Choroid plexus epithelial cell (primary cell): ENCODE measurements at regions not wholly inside any gene's neighbourhood (a gene's known extent, or its start where the extent isn't known, plus 50 kb on each side); places are given as distances from the start of the nearest gene placed in this dataset.

Experiments used
- DNase-seq: peaks from one replicate; pipeline ENCODE4 v3.0.0-alpha.2; 2010; ENCODE audit warnings: low read depth
- H3K4me3 ChIP-seq: 2 replicates; pipeline ENCODE4 v1.5.1; 2011; ENCODE audit warnings: low read depth, mild to moderate bottlenecking, control low read depth, low read length, moderate library complexity
- TF ChIP-seq, protein P1 (sequence below): conservative IDR thresholded peaks from 2 replicates; pipeline ENCODE4 v1.5.1; 2011; ENCODE audit warnings: low read depth, mild to moderate bottlenecking, control low read depth, inconsistent platforms, low read length, moderate library complexity

DNA sequence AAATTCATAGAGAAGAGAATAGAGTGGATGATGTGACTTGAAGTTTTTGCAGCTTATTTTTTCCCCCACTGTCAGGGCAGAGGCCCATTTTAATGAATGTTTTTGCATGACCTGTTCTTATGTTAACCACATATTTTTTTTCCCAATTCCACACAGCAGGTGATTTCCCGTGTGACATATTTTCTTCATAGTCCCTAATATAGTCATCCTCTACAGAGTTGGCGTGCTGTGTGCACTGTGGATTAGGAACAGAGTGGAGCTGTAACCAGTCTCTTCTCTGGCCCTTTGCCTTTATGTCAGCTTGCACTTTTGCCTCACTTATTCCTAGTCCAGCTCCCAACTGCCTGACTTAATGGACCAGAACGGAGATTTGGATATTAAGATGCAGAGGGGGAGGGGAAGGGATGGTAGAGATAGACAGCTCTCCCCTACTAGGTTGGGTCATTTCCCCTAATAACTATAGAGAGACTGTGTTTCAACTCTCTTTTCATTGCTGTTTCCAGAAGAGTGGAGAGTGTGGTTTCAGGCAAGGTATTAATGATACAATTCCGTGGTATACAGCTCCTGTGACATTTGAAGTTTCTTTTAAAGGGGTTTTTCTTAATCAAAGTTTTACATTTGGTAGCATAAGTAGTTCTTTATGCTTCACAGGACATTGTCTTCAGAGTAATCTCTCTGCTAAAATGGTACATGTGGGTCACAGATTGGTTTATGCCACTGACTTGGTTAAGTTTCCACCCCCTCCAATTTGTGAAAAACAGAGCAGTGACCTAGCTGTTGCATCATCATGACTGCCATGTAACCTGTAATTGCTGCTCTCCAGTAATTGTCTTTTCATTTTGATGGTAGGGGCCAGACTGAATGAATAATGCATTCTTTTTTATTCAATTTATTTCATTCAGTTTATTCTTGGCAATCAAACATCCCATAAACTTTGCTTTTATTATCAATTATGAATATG is 161.3 kb downstream of the HAUS1 start:
- H3K4me3 ChIP-seq, result no peak overlapping the region
- TF ChIP-seq, protein P1, sequence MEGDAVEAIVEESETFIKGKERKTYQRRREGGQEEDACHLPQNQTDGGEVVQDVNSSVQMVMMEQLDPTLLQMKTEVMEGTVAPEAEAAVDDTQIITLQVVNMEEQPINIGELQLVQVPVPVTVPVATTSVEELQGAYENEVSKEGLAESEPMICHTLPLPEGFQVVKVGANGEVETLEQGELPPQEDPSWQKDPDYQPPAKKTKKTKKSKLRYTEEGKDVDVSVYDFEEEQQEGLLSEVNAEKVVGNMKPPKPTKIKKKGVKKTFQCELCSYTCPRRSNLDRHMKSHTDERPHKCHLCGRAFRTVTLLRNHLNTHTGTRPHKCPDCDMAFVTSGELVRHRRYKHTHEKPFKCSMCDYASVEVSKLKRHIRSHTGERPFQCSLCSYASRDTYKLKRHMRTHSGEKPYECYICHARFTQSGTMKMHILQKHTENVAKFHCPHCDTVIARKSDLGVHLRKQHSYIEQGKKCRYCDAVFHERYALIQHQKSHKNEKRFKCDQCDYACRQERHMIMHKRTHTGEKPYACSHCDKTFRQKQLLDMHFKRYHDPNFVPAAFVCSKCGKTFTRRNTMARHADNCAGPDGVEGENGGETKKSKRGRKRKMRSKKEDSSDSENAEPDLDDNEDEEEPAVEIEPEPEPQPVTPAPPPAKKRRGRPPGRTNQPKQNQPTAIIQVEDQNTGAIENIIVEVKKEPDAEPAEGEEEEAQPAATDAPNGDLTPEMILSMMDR, result no peak
- DNase-seq, result peak; percentile 77

DNA sequence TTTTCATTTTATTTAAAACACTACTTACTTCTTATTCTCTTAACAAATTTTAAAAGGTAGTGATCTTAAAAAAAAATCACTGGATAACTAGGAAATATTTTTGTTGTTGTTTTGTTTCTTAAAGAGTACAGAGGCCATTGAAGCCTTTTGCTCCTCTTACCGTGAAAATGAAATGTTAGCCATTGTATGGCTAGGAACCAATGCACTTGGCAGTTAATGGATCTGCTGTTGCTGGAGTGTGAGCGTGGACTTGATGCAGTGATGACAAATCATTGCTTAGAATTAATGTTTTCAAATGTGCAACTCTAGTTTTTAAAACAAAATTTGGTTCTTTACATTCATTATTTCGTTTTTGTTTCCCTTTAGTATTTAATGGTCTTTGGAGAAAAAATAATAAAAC is 162.3 kb downstream of the HAUS1 start:
- DNase-seq, result no peak

DNA sequence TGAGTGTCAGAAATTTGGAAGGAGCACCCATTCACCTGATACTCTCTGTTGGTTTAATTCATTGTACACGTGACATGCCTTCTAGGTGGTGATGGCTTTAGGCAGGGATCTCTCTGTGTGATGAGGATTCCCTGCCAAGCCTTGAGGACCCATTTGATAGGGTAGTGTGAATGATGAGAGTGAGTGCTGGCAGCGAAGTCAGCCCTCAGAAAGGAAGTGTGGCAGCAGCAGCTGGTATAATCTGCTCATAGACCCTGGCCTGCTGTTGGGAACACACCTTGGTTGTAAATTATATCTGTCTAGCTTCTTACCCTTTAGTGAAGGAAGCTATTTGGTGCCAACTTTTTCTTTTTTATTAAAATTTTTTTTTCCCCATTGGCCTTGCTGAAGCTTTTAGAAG is 164.5 kb downstream of the HAUS1 start:
- DNase-seq, result no peak
- H3K4me3 ChIP-seq, result no peak overlapping the region
- TF ChIP-seq, protein P1, result no peak

More for the DNA sequence above, 162.3 kb downstream of the HAUS1 start:
- H3K4me3 ChIP-seq, result no peak overlapping the region
- TF ChIP-seq, protein P1, result no peak

DNA sequence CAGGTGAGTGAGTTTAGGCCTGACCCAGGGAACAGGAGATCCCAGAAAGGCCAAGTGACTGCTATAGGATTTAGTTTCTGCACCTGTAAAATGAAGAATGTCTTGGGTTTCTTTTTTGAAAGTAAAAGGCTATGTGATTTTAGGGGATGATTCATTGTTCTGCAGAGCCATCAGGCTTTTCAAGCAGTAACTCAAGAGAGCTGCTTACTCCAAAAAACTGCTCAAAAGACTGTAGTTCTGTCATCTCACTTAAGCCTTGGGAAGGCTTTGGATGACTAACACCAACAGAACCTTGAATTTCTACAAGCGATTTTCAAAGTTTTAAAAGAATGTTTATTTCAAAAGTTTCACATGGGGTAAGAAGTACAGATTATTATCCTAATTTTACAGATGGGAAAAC is 165.1 kb downstream of the HAUS1 start:
- TF ChIP-seq, protein P1, result no peak
- no peak for DNase-seq
- no peak overlapping the region for H3K4me3 ChIP-seq

DNA sequence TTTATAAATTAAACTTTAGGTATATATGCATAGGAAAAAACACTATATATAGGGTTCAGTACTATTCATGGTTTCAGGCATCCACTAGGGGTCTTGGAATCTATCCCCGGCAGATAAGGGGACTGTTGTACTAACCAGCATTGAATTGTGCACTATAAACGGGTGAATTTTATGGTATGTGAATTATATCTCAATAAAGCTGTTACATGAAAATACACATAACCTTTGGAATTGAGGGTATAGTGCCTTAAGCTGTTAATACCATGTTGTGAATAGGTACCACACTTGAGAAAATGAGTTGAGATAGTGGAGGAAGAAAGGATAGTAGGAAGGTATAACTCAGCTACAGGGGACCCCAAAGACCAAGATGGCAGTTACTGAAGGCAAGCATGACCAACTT is 167.3 kb downstream of the HAUS1 start:
- TF ChIP-seq, protein P1, result no peak
- DNase-seq, result no peak
- no peak overlapping the region for H3K4me3 ChIP-seq

DNA sequence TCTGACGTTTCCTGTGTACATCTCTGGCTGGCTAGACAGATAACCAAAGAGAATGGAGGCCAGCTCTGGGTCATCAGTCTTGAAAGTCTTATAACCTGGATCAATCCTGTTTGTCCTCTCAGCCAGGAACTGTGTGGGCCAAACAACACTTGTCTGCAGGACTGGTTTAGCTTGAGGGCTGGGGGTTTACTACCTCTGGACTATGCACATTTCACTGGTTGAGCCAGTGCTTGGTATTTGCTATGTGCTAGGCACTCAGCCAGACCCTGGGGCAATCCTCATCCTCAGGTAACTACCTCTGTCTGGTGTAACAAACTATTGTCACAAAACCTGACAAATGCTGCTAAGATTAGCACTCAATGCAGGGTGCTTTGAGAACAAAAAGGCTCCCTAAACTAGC is 169.7 kb downstream of the HAUS1 start:
- H3K4me3 ChIP-seq, result no peak overlapping the region
- DNase-seq, result no peak
- TF ChIP-seq, protein P1, result no peak

DNA sequence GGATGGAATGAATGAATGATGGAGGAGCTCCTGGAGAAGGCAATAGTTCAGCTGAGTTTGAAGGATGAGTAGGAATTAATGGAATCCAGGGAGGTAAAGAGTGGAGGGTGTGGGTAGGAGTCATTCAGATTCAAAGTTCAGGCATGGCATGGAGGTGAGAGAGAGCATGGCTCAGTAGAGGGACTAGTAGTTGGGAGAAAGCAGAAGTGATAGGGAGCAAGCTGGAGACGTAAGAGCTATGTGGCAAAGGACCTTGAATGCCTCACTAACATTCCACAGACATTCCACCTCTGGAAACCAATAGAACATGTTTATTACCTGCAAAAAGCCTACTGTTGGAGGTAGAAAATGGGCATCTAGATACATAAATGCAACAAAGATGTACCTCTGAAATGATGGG is 170.1 kb downstream of the HAUS1 start:
- DNase-seq, result no peak
- no peak overlapping the region for H3K4me3 ChIP-seq
- TF ChIP-seq, protein P1, result no peak
